ENCODE measurements at regions not wholly inside any gene's neighbourhood (a gene's known extent, or its start where the extent isn't known, plus 50 kb on each side); places are given as distances from the start of the nearest gene placed in this dataset.

DNA sequence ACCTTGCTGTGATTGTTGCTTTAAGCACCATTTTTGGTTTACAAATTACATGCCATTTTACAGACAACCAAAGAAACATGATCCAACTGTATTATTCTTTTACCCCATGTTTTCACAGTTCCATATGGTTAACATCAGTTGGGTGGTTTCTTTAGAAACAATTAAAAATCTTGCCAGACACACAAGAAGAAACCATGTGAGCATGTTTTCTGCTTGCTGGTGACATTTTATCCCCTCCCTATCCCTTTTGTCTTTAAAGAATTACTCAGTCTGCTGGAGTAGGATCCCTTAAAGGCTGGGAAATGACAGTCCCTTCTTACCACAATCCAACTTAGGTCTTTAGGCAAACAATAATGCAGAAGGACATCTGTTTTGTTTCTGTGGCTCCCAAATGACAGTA, 121.8 kb upstream of the PLXNC1 start:
- Mint-ChIP-seq H3K9me3 (peaks cover 7% of the 10 kb centered on the region), H3K27ac (no peak overlapping the region), H3K4me1 (peaks cover 8% of the 10 kb centered on the region), H3K4me3 (no peak overlapping the region), H3K36me3 (ENCODE audit: low read depth) (no peaks in the 10 kb centered on the region), H3K27me3 (no peaks in the 10 kb centered on the region)
- ATAC-seq (replicated peaks), result no peak

DNA sequence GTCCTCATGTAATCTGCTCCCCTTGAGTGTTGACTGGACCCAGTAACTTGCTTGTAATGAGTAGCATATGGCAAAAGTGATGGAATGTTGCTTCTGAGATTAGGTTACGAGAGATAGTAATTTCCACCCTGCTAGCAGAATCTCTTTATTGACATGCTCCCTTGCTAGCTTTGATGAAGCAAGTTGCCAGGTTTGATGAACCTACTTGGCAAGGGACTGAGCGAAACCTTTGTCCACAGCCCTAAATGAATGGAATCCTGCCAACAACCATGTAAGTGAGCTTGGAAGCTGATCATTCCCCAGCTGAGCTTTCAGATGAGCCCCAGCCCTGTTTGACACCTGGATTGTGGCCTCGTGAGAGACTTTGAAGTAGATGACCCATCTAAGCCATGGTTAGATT, 120.8 kb upstream of the PLXNC1 start:
- no peak for ATAC-seq (replicated peaks)
- peaks cover 7% of the 10 kb centered on the region for H3K9me3 Mint-ChIP-seq
- H3K27ac Mint-ChIP-seq, result no peak overlapping the region
- H3K4me3 Mint-ChIP-seq, result no peak overlapping the region
- no peaks in the 10 kb centered on the region for H3K27me3 Mint-ChIP-seq
- H3K4me1 Mint-ChIP-seq, result peaks cover 14% of the 10 kb centered on the region
- no peaks in the 10 kb centered on the region for H3K36me3 Mint-ChIP-seq (ENCODE audit: low read depth)

- Mint-ChIP-seq H3K36me3 (ENCODE audit: low read depth) (no peaks in the 10 kb centered on the region), H3K9me3 (peaks cover 8% of the 10 kb centered on the region), H3K4me3 (no peak overlapping the region), H3K4me1 (peaks cover 21% of the 10 kb centered on the region), H3K27ac (no peak overlapping the region), H3K27me3 (no peaks in the 10 kb centered on the region)
- no peak for ATAC-seq (replicated peaks)
Observed at GRCh38 chr12:94031763-94032162, 116.6 kb upstream of the PLXNC1 start.

DNA sequence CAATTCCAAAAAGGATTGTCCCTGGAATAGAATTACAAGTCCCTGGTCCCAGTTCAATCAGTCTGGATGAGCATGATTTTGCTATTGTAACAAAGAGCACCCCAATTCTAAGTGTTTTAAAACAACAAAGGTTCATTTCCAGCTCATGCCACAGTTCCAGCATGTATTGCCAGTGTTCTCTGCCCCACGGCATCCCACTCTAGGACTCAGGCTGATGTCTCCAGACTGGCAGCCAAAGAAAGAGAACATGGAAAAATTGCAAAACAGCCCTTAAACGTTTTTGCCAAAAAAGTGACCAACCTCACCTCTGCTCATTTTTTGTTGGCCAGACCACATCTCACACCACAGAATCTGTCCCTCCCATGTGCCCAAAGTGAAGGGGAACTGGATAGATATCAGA, 116.0 kb upstream of the PLXNC1 start:
- Mint-ChIP-seq H3K4me3 (peak overlapping the region; percentile 41), H3K36me3 (ENCODE audit: low read depth) (no peaks in the 10 kb centered on the region), H3K9me3 (peaks cover 8% of the 10 kb centered on the region), H3K4me1 (peaks cover 21% of the 10 kb centered on the region), H3K27ac (peak overlapping the region; percentile 20), H3K27me3 (no peaks in the 10 kb centered on the region)
- no peak for ATAC-seq (replicated peaks)

GRCh38 chr12:94033101-94033500, 115.3 kb upstream of the PLXNC1 start:
- H3K4me3 Mint-ChIP-seq, result peak overlapping the region; percentile 41
- ATAC-seq (replicated peaks), result peak; percentile 60
- H3K27me3 Mint-ChIP-seq, result no peaks in the 10 kb centered on the region
- H3K4me1 Mint-ChIP-seq, result peaks cover 21% of the 10 kb centered on the region
- peak overlapping the region; percentile 20 for H3K27ac Mint-ChIP-seq
- peaks cover 9% of the 10 kb centered on the region for H3K9me3 Mint-ChIP-seq
- no peaks in the 10 kb centered on the region for H3K36me3 Mint-ChIP-seq (ENCODE audit: low read depth)

DNA sequence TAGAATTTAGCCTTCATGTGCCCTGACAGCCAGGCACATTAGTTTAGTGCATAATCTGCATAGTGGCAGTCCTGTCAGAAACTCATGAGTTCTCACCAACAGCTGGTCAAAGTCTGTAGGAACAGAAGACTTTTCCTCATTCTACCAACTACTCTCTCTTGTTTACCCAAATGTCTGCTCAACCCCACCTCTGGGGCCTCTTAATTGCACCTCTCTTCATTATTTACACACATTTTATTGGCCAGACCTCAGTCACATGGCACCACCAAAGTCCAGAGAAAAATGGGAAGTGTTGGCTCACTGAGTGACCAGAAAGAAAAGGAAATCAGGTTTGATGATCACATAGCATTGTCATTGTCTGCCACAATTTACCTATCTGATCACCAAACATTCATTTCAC, 114.6 kb upstream of the PLXNC1 start:
- peaks cover 12% of the 10 kb centered on the region for H3K9me3 Mint-ChIP-seq
- no peak for ATAC-seq (replicated peaks)
- no peak overlapping the region for H3K4me3 Mint-ChIP-seq
- no peaks in the 10 kb centered on the region for H3K36me3 Mint-ChIP-seq (ENCODE audit: low read depth)
- no peaks in the 10 kb centered on the region for H3K27me3 Mint-ChIP-seq
- peaks cover 21% of the 10 kb centered on the region for H3K4me1 Mint-ChIP-seq
- no peak overlapping the region for H3K27ac Mint-ChIP-seq

GRCh38 chr12:94037444-94037843, 110.9 kb upstream of the PLXNC1 start:
- ATAC-seq (replicated peaks), result no peak
- Mint-ChIP-seq H3K9me3 (peaks cover 13% of the 10 kb centered on the region), H3K4me3 (no peak overlapping the region), H3K4me1 (peaks cover 9% of the 10 kb centered on the region), H3K36me3 (ENCODE audit: low read depth) (no peaks in the 10 kb centered on the region), H3K27ac (no peak overlapping the region), H3K27me3 (no peaks in the 10 kb centered on the region)

DNA sequence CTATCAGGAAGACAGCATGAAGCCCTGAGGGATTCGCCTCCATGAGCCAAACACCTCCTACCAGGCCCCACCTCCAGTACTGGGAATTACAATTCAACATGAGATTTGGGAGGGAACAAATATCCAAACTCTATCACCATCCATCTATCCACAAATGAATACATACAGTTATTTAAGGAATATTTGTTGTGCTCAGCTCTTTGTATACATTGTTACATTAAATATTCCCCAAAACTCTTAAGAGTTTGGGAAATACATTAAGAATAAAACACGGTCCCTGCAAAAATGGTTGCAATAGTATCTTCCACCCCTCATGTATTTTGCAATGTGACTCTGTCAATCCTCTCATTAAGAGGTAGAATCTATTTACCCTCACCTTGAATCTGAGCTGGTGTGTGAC, 109.8 kb upstream of the PLXNC1 start:
- Mint-ChIP-seq H3K9me3 (peaks cover 13% of the 10 kb centered on the region), H3K36me3 (ENCODE audit: low read depth) (no peaks in the 10 kb centered on the region), H3K27me3 (no peaks in the 10 kb centered on the region), H3K4me1 (no peaks in the 10 kb centered on the region), H3K27ac (no peak overlapping the region), H3K4me3 (no peak overlapping the region)
- no peak for ATAC-seq (replicated peaks)

- Mint-ChIP-seq H3K9me3 (peaks cover 13% of the 10 kb centered on the region), H3K36me3 (ENCODE audit: low read depth) (no peaks in the 10 kb centered on the region), H3K4me1 (no peaks in the 10 kb centered on the region), H3K27me3 (no peaks in the 10 kb centered on the region), H3K27ac (no peak overlapping the region), H3K4me3 (no peak overlapping the region)
- no peak for ATAC-seq (replicated peaks)
Observed at GRCh38 chr12:94039199-94039840, 109.1 kb upstream of the PLXNC1 start.

GRCh38 chr12:94039914-94040313, 108.5 kb upstream of the PLXNC1 start:
- Mint-ChIP-seq H3K9me3 (peaks cover 8% of the 10 kb centered on the region), H3K36me3 (ENCODE audit: low read depth) (no peaks in the 10 kb centered on the region), H3K27ac (no peak overlapping the region), H3K4me3 (no peak overlapping the region), H3K27me3 (no peaks in the 10 kb centered on the region), H3K4me1 (no peaks in the 10 kb centered on the region)
- ATAC-seq (replicated peaks), result no peak

DNA sequence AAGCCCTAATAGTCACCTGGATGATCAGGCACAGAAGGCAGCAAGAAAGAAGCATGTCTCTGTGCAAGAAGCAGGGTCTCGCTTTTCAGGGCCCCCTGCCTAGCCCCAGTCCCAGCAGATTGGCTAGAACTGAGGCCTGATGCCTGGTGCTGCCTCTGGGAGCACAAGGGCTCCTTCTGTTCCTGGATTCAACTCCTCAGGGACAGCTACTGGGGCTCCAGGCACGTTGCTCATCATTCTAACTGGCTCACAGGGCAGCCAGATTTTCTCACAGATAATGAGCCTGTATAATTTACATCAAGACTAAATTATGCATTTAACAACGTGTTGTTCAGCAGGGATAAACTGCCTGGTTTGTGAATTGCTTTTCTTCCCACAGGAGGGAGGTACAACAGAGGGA, 106.5 kb upstream of the PLXNC1 start:
- no peaks in the 10 kb centered on the region for H3K27me3 Mint-ChIP-seq
- H3K4me3 Mint-ChIP-seq, result no peak overlapping the region
- no peaks in the 10 kb centered on the region for H3K4me1 Mint-ChIP-seq
- peaks cover 8% of the 10 kb centered on the region for H3K9me3 Mint-ChIP-seq
- no peak overlapping the region for H3K27ac Mint-ChIP-seq
- no peaks in the 10 kb centered on the region for H3K36me3 Mint-ChIP-seq (ENCODE audit: low read depth)
- no peak for ATAC-seq (replicated peaks)

GRCh38 chr12:94042321-94042720, 106.1 kb upstream of the PLXNC1 start:
- Mint-ChIP-seq H3K4me1 (no peaks in the 10 kb centered on the region), H3K27ac (no peak overlapping the region), H3K4me3 (no peak overlapping the region), H3K27me3 (no peaks in the 10 kb centered on the region), H3K36me3 (ENCODE audit: low read depth) (no peaks in the 10 kb centered on the region), H3K9me3 (peaks cover 8% of the 10 kb centered on the region)
- no peak for ATAC-seq (replicated peaks)

DNA sequence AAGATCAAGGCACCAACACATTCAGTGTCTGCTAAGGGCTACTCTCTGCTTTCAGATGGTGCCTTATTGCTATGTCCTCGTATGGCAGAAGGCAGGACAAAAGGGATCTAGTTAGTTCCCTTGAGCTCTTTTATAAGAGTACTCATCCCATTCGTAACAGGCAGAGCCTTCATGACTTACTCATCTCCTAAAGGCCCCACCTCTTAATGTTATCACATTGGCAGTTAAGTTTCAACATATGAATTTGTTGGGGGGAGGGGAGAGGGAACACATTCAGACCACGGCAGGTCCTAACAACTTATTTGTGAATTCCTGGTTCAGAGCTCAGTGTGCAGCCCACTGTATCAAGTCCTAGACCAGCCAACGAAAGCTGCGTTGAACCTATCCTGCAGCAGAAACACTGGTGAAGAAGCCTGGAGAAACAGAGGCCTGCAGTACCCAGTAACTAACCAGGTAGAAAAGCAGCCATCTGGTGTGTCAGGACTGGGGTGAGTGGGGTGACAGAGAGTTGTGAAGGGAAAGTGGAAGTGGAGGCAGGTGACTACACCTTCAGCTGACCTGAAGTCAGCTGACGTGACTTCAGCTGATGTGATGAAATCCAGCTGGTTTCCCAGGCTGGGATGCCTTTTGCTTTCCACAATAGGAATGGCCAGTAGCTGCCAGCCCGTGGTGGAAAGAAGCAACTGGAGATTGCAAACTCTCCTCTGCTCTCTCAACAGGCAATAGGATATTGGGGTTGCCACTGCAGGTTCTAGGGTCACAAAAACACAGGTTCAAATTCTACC, 101.6 kb upstream of the PLXNC1 start:
- Mint-ChIP-seq H3K9me3 (peaks cover 5% of the 10 kb centered on the region), H3K36me3 (ENCODE audit: low read depth) (no peaks in the 10 kb centered on the region), H3K4me3 (no peak overlapping the region), H3K4me1 (no peaks in the 10 kb centered on the region), H3K27ac (no peak overlapping the region), H3K27me3 (no peaks in the 10 kb centered on the region)
- no peak for ATAC-seq (replicated peaks)

GRCh38 chr12:94047781-94048567, 100.4 kb upstream of the PLXNC1 start:
- no peak for ATAC-seq (replicated peaks)
- no peaks in the 10 kb centered on the region for H3K36me3 Mint-ChIP-seq (ENCODE audit: low read depth)
- no peak overlapping the region for H3K27ac Mint-ChIP-seq
- peaks cover 5% of the 10 kb centered on the region for H3K9me3 Mint-ChIP-seq
- H3K4me3 Mint-ChIP-seq, result no peak overlapping the region
- peaks cover 3% of the 10 kb centered on the region for H3K27me3 Mint-ChIP-seq
- H3K4me1 Mint-ChIP-seq, result no peaks in the 10 kb centered on the region

DNA sequence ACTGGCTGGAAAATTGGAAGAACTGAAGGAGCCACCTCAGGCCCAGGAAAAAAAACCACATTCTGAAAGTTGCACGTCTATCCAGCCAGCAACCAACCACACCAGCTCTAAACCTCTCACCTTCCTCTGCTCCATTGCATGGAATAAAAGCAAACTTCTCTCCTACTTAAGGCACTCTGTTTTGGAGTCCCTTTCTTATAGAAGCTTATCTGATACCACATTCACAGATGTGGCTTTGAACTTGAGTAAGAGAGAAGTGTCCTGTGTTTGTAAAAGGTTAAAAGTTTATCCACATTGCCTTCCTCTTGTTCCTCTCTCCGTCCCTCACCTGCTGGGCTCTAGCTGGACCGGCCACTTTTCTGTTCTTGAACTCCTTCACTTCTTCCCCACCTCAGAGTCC, 99.6 kb upstream of the PLXNC1 start:
- H3K27me3 Mint-ChIP-seq, result peaks cover 3% of the 10 kb centered on the region
- no peak overlapping the region for H3K27ac Mint-ChIP-seq
- no peaks in the 10 kb centered on the region for H3K4me1 Mint-ChIP-seq
- no peak for ATAC-seq (replicated peaks)
- H3K36me3 Mint-ChIP-seq (ENCODE audit: low read depth), result no peaks in the 10 kb centered on the region
- H3K4me3 Mint-ChIP-seq, result no peak overlapping the region
- peaks cover 5% of the 10 kb centered on the region for H3K9me3 Mint-ChIP-seq
